Endothelial cell of umbilical vein (primary cell): ENCODE measurements at regions not wholly inside any gene's neighbourhood (a gene's known extent, or its start where the extent isn't known, plus 50 kb on each side); places are given as distances from the start of the nearest gene placed in this dataset.

ENCODE experiments used
- BruUV-seq: library from RNA; stranded (reverse); fragments of 400-500 nt; replicated peaks from 2 replicates; lab custom pipeline; 2021; lab: Mats Ljungman, UMichigan
- CTCF ChIA-PET: fragments of 300-600, 350-600 bp; sonication (Branson Sonifier 250); formaldehyde crosslinking; loops from one replicate; lab custom pipeline; 2021; ENCODE audit warnings: antibody characterized with exemption, inconsistent platforms; lab: Charles Lee
- POLR2A ChIA-PET: fragments of 300-600, 350-600 bp; sonication (Branson Sonifier 250); formaldehyde crosslinking; loops from one replicate; lab custom pipeline; 2021; ENCODE audit warnings: antibody characterized with exemption, inconsistent platforms; lab: Charles Lee
- DNase-seq: peaks from one replicate; pipeline ENCODE4 v3.0.0-alpha.2; 2011; ENCODE audit warnings: low read depth, low spot score
- FAIRE-seq: peaks from 2 replicates; lab custom pipeline; 2011; peaks lifted over from hg19 to GRCh38; lab: Jason Lieb, UNC
- H2AFZ ChIP-seq: 2 replicates; pipeline ENCODE4 v1.6.0; 2012; ENCODE audit warnings: low read depth, low read length, control low read depth, inconsistent platforms
- H3K27ac ChIP-seq: 2 replicates; pipeline ENCODE4 v1.5.1; 2011; ENCODE audit warnings: low read depth, mild to moderate bottlenecking, control low read depth, low read length, moderate library complexity; ENCODE audit not compliant: insufficient read depth
- H3K27me3 ChIP-seq, 2 experiments: 2 replicates each; pipeline versions ENCODE4 v1.6.0 to v1.6.1; 2011; ENCODE audit warnings: low read length in 2 of 2, mixed read lengths in 1 of 2; ENCODE audit not compliant: control insufficient read depth in 2 of 2, insufficient read depth in 2 of 2
- H3K36me3 ChIP-seq, 2 experiments: 2 replicates in 1 of 2; 3 replicates in 1 of 2; pipeline ENCODE4 v1.5.1; 2011; ENCODE audit warnings: low read length in 2 of 2, mild to moderate bottlenecking in 1 of 2, moderate library complexity in 1 of 2; ENCODE audit not compliant: control insufficient read depth in 2 of 2, insufficient read depth in 2 of 2; ENCODE audit errors: extremely low read depth in 1 of 2
- H3K4me1 ChIP-seq: 3 replicates; pipeline ENCODE4 v1.5.1; 2011; ENCODE audit warnings: mild to moderate bottlenecking, low read length; ENCODE audit not compliant: control insufficient read depth, insufficient read depth; ENCODE audit errors: extremely low read depth
- H3K4me2 ChIP-seq: 2 replicates; pipeline ENCODE4 v1.6.1; 2011; ENCODE audit warnings: low read length, control low read depth, mixed read lengths; ENCODE audit not compliant: insufficient read depth
- H3K4me3 ChIP-seq, 3 experiments: fragments of 200-600 bp in 1 of 3; sonication (generic), shearing (Covaris generic) in 1 of 3; replicated peaks in 1 of 3; 2 replicates each; pipeline ENCODE4 v1.5.1; 2011 to 2016; ENCODE audit warnings: control low read depth in 3 of 3, low read length in 3 of 3, mild to moderate bottlenecking in 2 of 3, inconsistent platforms in 1 of 3, low read depth in 1 of 3, moderate library complexity in 1 of 3; ENCODE audit not compliant: insufficient read depth in 1 of 3
- H3K79me2 ChIP-seq: 2 replicates; pipeline ENCODE4 v1.6.0; 2012; ENCODE audit warnings: low read length, inconsistent platforms; ENCODE audit not compliant: control insufficient read depth, insufficient read depth
- H3K9ac ChIP-seq: replicated peaks from 2 replicates; pipeline ENCODE3; 2011; ENCODE audit warnings: low read length, control low read depth; ENCODE audit not compliant: insufficient read depth; ENCODE audit errors: extremely low read depth
- H3K9me1 ChIP-seq: replicated peaks from 3 replicates; pipeline ENCODE4 v1.6.0; 2011; ENCODE audit warnings: mild to moderate bottlenecking, low read length; ENCODE audit not compliant: control insufficient read depth, insufficient read depth; ENCODE audit errors: extremely low read depth
- H3K9me3 ChIP-seq: replicated peaks from 2 replicates; pipeline ENCODE4 v1.5.1; 2012; ENCODE audit warnings: low read length, inconsistent platforms; ENCODE audit not compliant: control insufficient read depth, insufficient read depth
- H4K20me1 ChIP-seq: replicated peaks from 2 replicates; pipeline ENCODE3; 2011; ENCODE audit warnings: mild to moderate bottlenecking, low read length; ENCODE audit not compliant: control insufficient read depth, insufficient read depth; ENCODE audit errors: extremely low read depth
- CTCF ChIP-seq, 2 donors: IDR thresholded peaks; 1 replicate in 1 of 2; 2 replicates in 1 of 2; pipeline ENCODE4 v1.5.1; 2011; ENCODE audit warnings: low read length in 2 of 2, mild to moderate bottlenecking in 2 of 2, moderate library complexity in 2 of 2, control low read depth in 1 of 2, inconsistent platforms in 1 of 2, low read depth in 1 of 2; ENCODE audit not compliant: insufficient read depth in 1 of 2; ENCODE audit errors: extremely low read depth in 1 of 2
- EZH2 ChIP-seq: IDR thresholded peaks from 2 replicates; pipeline ENCODE4 v1.6.1; 2012; ENCODE audit warnings: borderline replicate concordance, low read depth, mild to moderate bottlenecking, moderate library complexity, low read length, inconsistent platforms; ENCODE audit not compliant: severe bottlenecking
- FOS ChIP-seq: IDR thresholded peaks from 2 replicates; pipeline ENCODE4 v1.6.1; 2011; ENCODE audit warnings: mild to moderate bottlenecking, low read length, moderate library complexity, borderline replicate concordance; ENCODE audit not compliant: insufficient read depth
- GATA2 ChIP-seq: IDR thresholded peaks from 2 replicates; pipeline ENCODE4 v1.7.0; 2011; ENCODE audit warnings: low read depth, mild to moderate bottlenecking, moderate library complexity, mixed read lengths, low read length; ENCODE audit not compliant: insufficient read length, insufficient read depth
- JUN ChIP-seq: IDR thresholded peaks from 2 replicates; pipeline ENCODE4 v1.6.1; 2011; ENCODE audit warnings: borderline replicate concordance, low read depth; ENCODE audit not compliant: insufficient read length, insufficient read depth
- MAX ChIP-seq: IDR thresholded peaks from 2 replicates; pipeline ENCODE4 v1.6.1; 2011; ENCODE audit not compliant: insufficient read depth, insufficient read length
- MYC ChIP-seq: IDR thresholded peaks from one replicate; pipeline ENCODE4 v1.6.1; 2011; ENCODE audit warnings: mild to moderate bottlenecking, low read depth, low read length
- POLR2A ChIP-seq: IDR thresholded peaks from 2 replicates; pipeline ENCODE4 v1.6.1; 2012; ENCODE audit warnings: low read depth, mild to moderate bottlenecking, control low read depth, low read length
- POLR2AphosphoS5 ChIP-seq: IDR thresholded peaks from 2 replicates; pipeline ENCODE4 v1.6.1; 2012; ENCODE audit warnings: low read depth, mild to moderate bottlenecking, control low read depth, low read length, moderate library complexity; ENCODE audit not compliant: insufficient read depth
- dilution Hi-C: fragments of 300-500 bp; cut with MboI; formaldehyde crosslinking; loops from one replicate; pipeline ENCODE4 v1.15.0; 2019; ENCODE audit warnings: low sequenced_read_pairs; ENCODE audit not compliant: extremely low pct_ligation_motif_present
- intact Hi-C: fragments of 100-400 bp; cut with micrococcal nuclease; formaldehyde crosslinking; loops from one replicate; pipeline ENCODE4 v1.10.0; 2022

GRCh38 chr14:23722675-23723074 lies 86.5 kb downstream of the DHRS2 start:
- no peak for DNase-seq
- ChIA-PET POLR2A (no interaction called here), CTCF (interaction anchor here (0.6 to 1.1 kb wide), 3 partner anchors 57 to 190 kb away, joined by 3 to 5 read pairs (median 3); no protein-coding TSS in a partner anchor)
- Histone ChIP-seq H3K9me1 (no peaks in the 10 kb centered on the region), H3K27ac (no peak overlapping the region), H3K36me3 (no peaks in the 10 kb centered on the region), H3K4me3 (no peak overlapping the region), H3K27me3 (peaks cover 0 to 3% of the 10 kb centered on the region in 2 experiments), H3K4me1 (no peaks in the 10 kb centered on the region), H2AFZ (no peak overlapping the region), H3K79me2 (no peaks in the 10 kb centered on the region), H3K9me3 (no peaks in the 10 kb centered on the region), H3K9ac (no peak overlapping the region), H3K4me2 (no peak overlapping the region), H4K20me1 (no peaks in the 10 kb centered on the region)
- dilution Hi-C loops: no loop called here
- intact Hi-C loops: no loop called here
- FAIRE-seq: no peak
- TF ChIP-seq MYC: no peak
- TF ChIP-seq JUN: no peak
- no peak for TF ChIP-seq FOS
- no peak for TF ChIP-seq POLR2AphosphoS5
- TF ChIP-seq POLR2A: no peak
- no peak for TF ChIP-seq EZH2
- no peak for TF ChIP-seq MAX
- no peak for TF ChIP-seq GATA2
- no peak for TF ChIP-seq CTCF (IDR thresholded peaks at IDR 0.05; ENCODE audit: extremely low read depth in 1 of 2, insufficient read depth in 1 of 2, low read depth in 1 of 2, low read length in 2 of 2)
- no TSS peak for BruUV-seq
